Suprapubic skin (tissue), 4 donors: ENCODE measurements at regions not wholly inside any gene's neighbourhood (a gene's known extent, or its start where the extent isn't known, plus 50 kb on each side); places are given as distances from the start of the nearest gene placed in this dataset.
"Not testable (repeated sequence)": the region's sequence is repeated elsewhere in the genome, so short reads cannot be mapped to it uniquely, and the experiment has no call there.

Source experiments
- DNase-seq, 2 donors: peaks; one replicate each; pipeline ENCODE4 v3.0.0-alpha.2; 2019; ENCODE audit warnings: low spot score in 2 of 2
- H3K27ac ChIP-seq: fragments of 200-600 bp; sonication (generic); one replicate; pipeline ENCODE4 v1.5.1; 2019
- H3K27me3 ChIP-seq: fragments of 200-600 bp; sonication (generic); one replicate; pipeline ENCODE4 v1.5.1; 2019
- H3K36me3 ChIP-seq: fragments of 200-600 bp; sonication (generic); one replicate; pipeline ENCODE4 v1.5.1; 2019
- H3K4me1 ChIP-seq: fragments of 200-600 bp; sonication (generic); one replicate; pipeline ENCODE4 v1.5.1; 2019
- H3K4me3 ChIP-seq: fragments of 200-600 bp; sonication (generic); one replicate; pipeline ENCODE4 v1.5.1; 2019; ENCODE audit warnings: mild to moderate bottlenecking
- H3K9me3 ChIP-seq: fragments of 200-600 bp; sonication (generic); one replicate; pipeline ENCODE4 v1.5.1; 2019
- EP300 ChIP-seq: sonication (generic); formaldehyde crosslinking; IDR thresholded peaks from one replicate; pipeline ENCODE4 v1.6.1; 2017; ENCODE audit warnings: antibody characterized with exemption
- POLR2A ChIP-seq, 2 donors: fragments of 450-650 bp; IDR thresholded peaks; one replicate each; pipeline ENCODE4 v1.6.1; 2017; ENCODE audit warnings: antibody characterized with exemption in 2 of 2, mild to moderate bottlenecking in 2 of 2, moderate library complexity in 2 of 2
- POLR2AphosphoS5 ChIP-seq, 3 donors: sonication (generic); formaldehyde crosslinking; IDR thresholded peaks; one replicate each; pipeline ENCODE4 v1.6.1; 2017; ENCODE audit warnings: antibody characterized with exemption in 3 of 3
- WGBS: methylation state at CpG from one replicate; pipeline ENCODE4 v1.1.5; 2018; 5-methylcytosine and 5-hydroxymethylcytosine counted together
- TF ChIP-seq, protein P1 (sequence below), 2 donors: fragments of 200-600 bp in 1 of 2; fragments of 450-650 bp in 1 of 2; sonication (generic) in 1 of 2; IDR thresholded peaks; one replicate each; pipeline ENCODE4 v1.5.1; 2016 to 2019; ENCODE audit warnings: antibody characterized with exemption in 2 of 2, mild to moderate bottlenecking in 1 of 2, moderate library complexity in 1 of 2

GRCh38 chr16:49958448-49958847 lies 66.6 kb upstream of the CNEP1R1 start:
- TF ChIP-seq POLR2AphosphoS5 (IDR thresholded peaks at IDR 0.05): no peak
- TF ChIP-seq, protein P1, sequence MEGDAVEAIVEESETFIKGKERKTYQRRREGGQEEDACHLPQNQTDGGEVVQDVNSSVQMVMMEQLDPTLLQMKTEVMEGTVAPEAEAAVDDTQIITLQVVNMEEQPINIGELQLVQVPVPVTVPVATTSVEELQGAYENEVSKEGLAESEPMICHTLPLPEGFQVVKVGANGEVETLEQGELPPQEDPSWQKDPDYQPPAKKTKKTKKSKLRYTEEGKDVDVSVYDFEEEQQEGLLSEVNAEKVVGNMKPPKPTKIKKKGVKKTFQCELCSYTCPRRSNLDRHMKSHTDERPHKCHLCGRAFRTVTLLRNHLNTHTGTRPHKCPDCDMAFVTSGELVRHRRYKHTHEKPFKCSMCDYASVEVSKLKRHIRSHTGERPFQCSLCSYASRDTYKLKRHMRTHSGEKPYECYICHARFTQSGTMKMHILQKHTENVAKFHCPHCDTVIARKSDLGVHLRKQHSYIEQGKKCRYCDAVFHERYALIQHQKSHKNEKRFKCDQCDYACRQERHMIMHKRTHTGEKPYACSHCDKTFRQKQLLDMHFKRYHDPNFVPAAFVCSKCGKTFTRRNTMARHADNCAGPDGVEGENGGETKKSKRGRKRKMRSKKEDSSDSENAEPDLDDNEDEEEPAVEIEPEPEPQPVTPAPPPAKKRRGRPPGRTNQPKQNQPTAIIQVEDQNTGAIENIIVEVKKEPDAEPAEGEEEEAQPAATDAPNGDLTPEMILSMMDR (IDR thresholded peaks at IDR 0.05): no peak
- no peak for TF ChIP-seq POLR2A (IDR thresholded peaks at IDR 0.05)
- no peak for TF ChIP-seq EP300
- no peaks in the 10 kb centered on the region for H3K27me3 ChIP-seq
- no peaks in the 10 kb centered on the region for H3K9me3 ChIP-seq
- H3K4me1 ChIP-seq: peaks cover 4% of the 10 kb centered on the region
- 70% methylated on average over 3 of the region's 3 CpGs for WGBS
- H3K36me3 ChIP-seq: no peaks in the 10 kb centered on the region
- DNase-seq: no peak
- H3K27ac ChIP-seq: no peak overlapping the region
- no peak overlapping the region for H3K4me3 ChIP-seq

GRCh38 chr16:49959552-49960277 lies 65.3 kb upstream of the CNEP1R1 start:
- Histone ChIP-seq H3K36me3 (no peaks in the 10 kb centered on the region), H3K4me1 (peaks cover 4% of the 10 kb centered on the region), H3K27ac (no peak overlapping the region), H3K9me3 (no peaks in the 10 kb centered on the region), H3K4me3 (no peak overlapping the region), H3K27me3 (no peaks in the 10 kb centered on the region)
- DNase-seq: no peak
- TF ChIP-seq POLR2A (IDR thresholded peaks at IDR 0.05) (no peak), POLR2AphosphoS5 (IDR thresholded peaks at IDR 0.05) (no peak), EP300 (no peak)
- TF ChIP-seq, protein P1 (IDR thresholded peaks at IDR 0.05): no peak
- 57% methylated on average over 11 of the region's 11 CpGs for WGBS

GRCh38 chr16:49961089-49961488 lies 63.9 kb upstream of the CNEP1R1 start:
- DNase-seq: no peak
- Histone ChIP-seq H3K4me3 (no peak overlapping the region), H3K27me3 (peaks cover 6% of the 10 kb centered on the region), H3K36me3 (no peaks in the 10 kb centered on the region), H3K27ac (no peak overlapping the region), H3K9me3 (no peaks in the 10 kb centered on the region), H3K4me1 (peaks cover 4% of the 10 kb centered on the region)
- TF ChIP-seq POLR2A (IDR thresholded peaks at IDR 0.05): no peak
- no peak for TF ChIP-seq EP300
- TF ChIP-seq, protein P1 (IDR thresholded peaks at IDR 0.05): no peak
- TF ChIP-seq POLR2AphosphoS5 (IDR thresholded peaks at IDR 0.05): no peak
- WGBS: 55% methylated on average over 3 of the region's 3 CpGs

DNA sequence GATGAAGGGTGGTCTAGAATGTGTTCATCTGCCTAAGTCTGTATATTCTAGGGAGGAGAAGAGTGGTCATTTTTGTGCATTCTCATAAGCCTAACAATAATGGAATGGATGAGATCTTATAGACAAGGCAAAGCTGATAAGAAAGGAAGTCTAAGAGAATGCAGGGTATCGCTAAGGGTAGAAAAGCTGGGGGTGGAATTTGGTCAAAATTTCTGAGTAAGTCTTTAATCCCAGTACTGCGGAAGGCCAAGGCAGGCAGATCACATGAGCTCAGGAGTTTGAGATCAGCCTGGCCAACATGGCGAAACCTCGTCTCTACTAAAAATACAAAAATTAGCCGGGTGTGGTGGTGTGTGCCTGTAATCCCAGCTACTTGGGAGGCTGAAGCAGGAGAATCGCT lies 62.5 kb upstream of the CNEP1R1 start:
- 96% methylated on average over 6 of the region's 6 CpGs for WGBS
- not testable (repeated sequence) for H3K4me3 ChIP-seq, DNase-seq, H3K36me3 ChIP-seq, H3K27ac ChIP-seq, H3K4me1 ChIP-seq, H3K9me3 ChIP-seq
- H3K27me3 ChIP-seq: peaks cover 17% of the 10 kb centered on the region

DNA sequence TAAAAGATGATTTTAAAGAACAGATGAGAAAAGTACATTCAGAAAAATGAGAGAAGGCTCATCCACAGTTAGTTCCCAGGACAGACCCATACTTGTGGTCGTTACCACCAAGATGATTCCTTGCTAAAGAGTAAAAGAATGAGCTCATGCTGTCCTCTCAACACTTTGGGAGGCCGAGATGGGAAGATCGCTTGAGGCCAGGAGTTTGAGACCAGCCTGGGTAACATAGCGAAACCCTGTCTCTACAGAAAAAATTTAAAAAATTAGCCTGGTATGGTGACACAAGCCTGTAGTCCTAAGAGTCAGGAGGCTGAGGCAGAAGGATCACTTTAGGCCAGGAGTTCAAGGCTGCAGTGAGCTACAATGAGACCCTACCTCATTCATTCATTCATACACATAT lies 60.7 kb upstream of the CNEP1R1 start:
- WGBS: 70% methylated on average over 4 of the region's 4 CpGs

More for the DNA sequence above, 60.7 kb upstream of the CNEP1R1 start:
- no peaks in the 10 kb centered on the region for H3K9me3 ChIP-seq
- no peak for DNase-seq
- no peaks in the 10 kb centered on the region for H3K36me3 ChIP-seq
- H3K27me3 ChIP-seq: peaks cover 29% of the 10 kb centered on the region
- H3K4me3 ChIP-seq: no peak overlapping the region
- TF ChIP-seq, protein P1 (IDR thresholded peaks at IDR 0.05): no peak
- no peak for TF ChIP-seq EP300
- no peak for TF ChIP-seq POLR2AphosphoS5 (IDR thresholded peaks at IDR 0.05)
- H3K27ac ChIP-seq: no peak overlapping the region
- peaks cover 4% of the 10 kb centered on the region for H3K4me1 ChIP-seq
